HepG2 (cell line): ENCODE measurements at regions not wholly inside any gene's neighbourhood (a gene's known extent, or its start where the extent isn't known, plus 50 kb on each side); places are given as distances from the start of the nearest gene placed in this dataset.
A peak's percentile ranks its signal among the peaks of the same experiment; 100 is the strongest.

Source experiments
- CBX2 ChIP-seq, 2 experiments: fragments of 200-600 bp in 1 of 2; sonication (generic); formaldehyde crosslinking in 1 of 2; IDR thresholded peaks; 2 replicates each; pipeline versions ENCODE4 v1.7.0 to v1.8.1; 2018 to 2022; ENCODE audit warnings: low read depth in 2 of 2, low read length in 1 of 2, mild to moderate bottlenecking in 1 of 2, missing genetic modification reagents in 1 of 2
- ELF4 ChIP-seq: sonication (generic); formaldehyde crosslinking; IDR thresholded peaks from 2 replicates; pipeline ENCODE4 v1.5.0; 2020; ENCODE audit warnings: missing genetic modification reagents, mild to moderate bottlenecking, moderate library complexity, borderline replicate concordance
- ETV5 ChIP-seq: IDR thresholded peaks from 2 replicates; pipeline ENCODE4 v1.6.1; 2018; ENCODE audit warnings: missing biosample characterization, missing genetic modification reagents, inconsistent platforms, borderline replicate concordance
- GATA4 ChIP-seq: sonication (generic); IDR thresholded peaks from 2 replicates; pipeline ENCODE4 v1.6.1; 2016; ENCODE audit warnings: antibody characterized with exemption, low read depth, borderline replicate concordance
- HMG20A ChIP-seq: IDR thresholded peaks from 2 replicates; pipeline ENCODE4 v1.6.1; 2016; ENCODE audit warnings: borderline replicate concordance
- ISX ChIP-seq: sonication (generic); formaldehyde crosslinking; conservative IDR thresholded peaks from 2 replicates; pipeline ENCODE4 v1.5.0; 2020; ENCODE audit warnings: missing genetic modification reagents
- KDM3A ChIP-seq: IDR thresholded peaks from 2 replicates; pipeline ENCODE4 v1.6.1; 2018; ENCODE audit warnings: low read depth, missing compliant biosample characterization
- NBN ChIP-seq: fragments of 450-650 bp; conservative IDR thresholded peaks from 2 replicates; pipeline ENCODE4 v1.6.1; 2017
- PTBP1 ChIP-seq: fragments of 200-400 bp; formaldehyde crosslinking; IDR thresholded peaks from 2 replicates; pipeline ENCODE4 v1.6.1; 2018; ENCODE audit warnings: low read length, low read depth; ENCODE audit not compliant: poor library complexity, severe bottlenecking
- TBX2 ChIP-seq: sonication (generic); formaldehyde crosslinking; IDR thresholded peaks from 2 replicates; pipeline ENCODE4 v1.5.0; 2020; ENCODE audit warnings: missing genetic modification reagents, mild to moderate bottlenecking, borderline replicate concordance
- TEAD3 ChIP-seq: optimal IDR thresholded peaks from 2 replicates; pipeline ENCODE3; 2016; ENCODE audit warnings: borderline replicate concordance
- YEATS4 ChIP-seq: sonication (generic); formaldehyde crosslinking; IDR thresholded peaks from 2 replicates; pipeline ENCODE4 v1.4.0; 2020; ENCODE audit warnings: missing genetic modification reagents, borderline replicate concordance
- ZNF468 ChIP-seq: sonication (generic); formaldehyde crosslinking; IDR thresholded peaks from 2 replicates; pipeline ENCODE4 v1.8.0; 2022; ENCODE audit warnings: mild to moderate bottlenecking, moderate library complexity, missing genetic modification reagents
- ZNF644 ChIP-seq: IDR thresholded peaks from 2 replicates; pipeline ENCODE4 v1.6.1; 2016; ENCODE audit warnings: low read depth
- TF ChIP-seq, protein P1 (sequence below): sonication (generic); formaldehyde crosslinking; IDR thresholded peaks from 2 replicates; pipeline ENCODE4 v1.5.1; 2020; ENCODE audit warnings: mild to moderate bottlenecking, missing genetic modification reagents, moderate library complexity
- TF ChIP-seq, protein P2 (sequence below): sonication (generic); formaldehyde crosslinking; IDR thresholded peaks from 2 replicates; pipeline ENCODE4 v1.9.0; 2021; ENCODE audit warnings: missing genetic modification reagents, mild to moderate bottlenecking, borderline replicate concordance
- TF ChIP-seq, protein P3 (sequence below): IDR thresholded peaks from 2 replicates; pipeline ENCODE4 v1.6.1; 2016; ENCODE audit warnings: low read depth
- TF ChIP-seq, protein P4 (sequence below): sonication (generic); formaldehyde crosslinking; IDR thresholded peaks from 2 replicates; pipeline ENCODE4 v1.4.0; 2020; ENCODE audit warnings: missing genetic modification reagents
- TF ChIP-seq, protein P5 (sequence below): sonication (generic); formaldehyde crosslinking; IDR thresholded peaks from 2 replicates; pipeline ENCODE4 v1.4.0; 2020; ENCODE audit warnings: missing genetic modification reagents, mild to moderate bottlenecking, borderline replicate concordance

DNA sequence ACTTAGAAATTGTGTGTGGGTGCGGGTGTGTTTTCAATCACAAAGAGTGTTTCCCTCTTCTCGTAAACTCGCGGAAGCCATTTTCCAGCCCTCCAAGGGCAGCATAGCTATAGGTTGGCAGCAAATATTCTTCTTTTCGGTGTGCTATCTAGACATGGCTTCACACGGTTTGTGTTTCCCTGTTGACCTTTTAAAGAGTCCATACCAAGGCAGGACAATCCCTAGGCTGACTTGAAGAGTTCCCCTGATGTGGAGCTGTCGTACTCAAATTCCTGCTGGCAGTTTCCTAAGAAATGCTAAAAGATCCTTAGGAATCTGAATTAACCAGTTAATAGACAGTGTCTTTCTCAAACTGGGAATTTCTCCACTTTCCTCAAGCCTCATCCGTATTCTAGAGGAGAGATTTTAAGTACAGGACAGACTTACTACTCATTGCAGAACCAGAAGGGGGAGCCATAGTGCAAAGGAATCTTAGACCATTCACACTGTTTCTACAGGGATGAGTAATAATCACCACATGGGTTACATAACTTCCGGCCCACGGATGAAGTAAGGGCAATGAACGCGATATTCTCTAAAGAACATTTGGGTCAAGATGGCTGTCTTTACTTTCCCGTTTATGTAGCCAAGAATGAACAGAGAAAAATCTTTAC lies 288.6 kb upstream of the ELAC2 start (continued):
- TF ChIP-seq GATA4 (no peak), ETV5 (peak; percentile 84), HMG20A (peak; percentile 32; the same call in 1 of the 2 replicates), ZNF468 (CRISPR knock-in tag) (no peak), ZNF644 (CRISPR knock-in tag) (peak; percentile 58; the same call in 1 of the 2 replicates), ISX (CRISPR knock-in tag) (no peak), CBX2 (IDR thresholded peaks at IDR 0.05; ENCODE audit: low read depth, low read length) (no peak), CBX2 (CRISPR knock-in tag; IDR thresholded peaks at IDR 0.05; ENCODE audit: low read depth) (no peak), ELF4 (CRISPR knock-in tag) (no peak), KDM3A (CRISPR knock-in tag) (no peak), TEAD3 (CRISPR knock-in tag) (no peak), YEATS4 (CRISPR knock-in tag) (no peak), TBX2 (CRISPR knock-in tag) (no peak), NBN (no peak), PTBP1 (no peak)
- TF ChIP-seq, protein P1, sequence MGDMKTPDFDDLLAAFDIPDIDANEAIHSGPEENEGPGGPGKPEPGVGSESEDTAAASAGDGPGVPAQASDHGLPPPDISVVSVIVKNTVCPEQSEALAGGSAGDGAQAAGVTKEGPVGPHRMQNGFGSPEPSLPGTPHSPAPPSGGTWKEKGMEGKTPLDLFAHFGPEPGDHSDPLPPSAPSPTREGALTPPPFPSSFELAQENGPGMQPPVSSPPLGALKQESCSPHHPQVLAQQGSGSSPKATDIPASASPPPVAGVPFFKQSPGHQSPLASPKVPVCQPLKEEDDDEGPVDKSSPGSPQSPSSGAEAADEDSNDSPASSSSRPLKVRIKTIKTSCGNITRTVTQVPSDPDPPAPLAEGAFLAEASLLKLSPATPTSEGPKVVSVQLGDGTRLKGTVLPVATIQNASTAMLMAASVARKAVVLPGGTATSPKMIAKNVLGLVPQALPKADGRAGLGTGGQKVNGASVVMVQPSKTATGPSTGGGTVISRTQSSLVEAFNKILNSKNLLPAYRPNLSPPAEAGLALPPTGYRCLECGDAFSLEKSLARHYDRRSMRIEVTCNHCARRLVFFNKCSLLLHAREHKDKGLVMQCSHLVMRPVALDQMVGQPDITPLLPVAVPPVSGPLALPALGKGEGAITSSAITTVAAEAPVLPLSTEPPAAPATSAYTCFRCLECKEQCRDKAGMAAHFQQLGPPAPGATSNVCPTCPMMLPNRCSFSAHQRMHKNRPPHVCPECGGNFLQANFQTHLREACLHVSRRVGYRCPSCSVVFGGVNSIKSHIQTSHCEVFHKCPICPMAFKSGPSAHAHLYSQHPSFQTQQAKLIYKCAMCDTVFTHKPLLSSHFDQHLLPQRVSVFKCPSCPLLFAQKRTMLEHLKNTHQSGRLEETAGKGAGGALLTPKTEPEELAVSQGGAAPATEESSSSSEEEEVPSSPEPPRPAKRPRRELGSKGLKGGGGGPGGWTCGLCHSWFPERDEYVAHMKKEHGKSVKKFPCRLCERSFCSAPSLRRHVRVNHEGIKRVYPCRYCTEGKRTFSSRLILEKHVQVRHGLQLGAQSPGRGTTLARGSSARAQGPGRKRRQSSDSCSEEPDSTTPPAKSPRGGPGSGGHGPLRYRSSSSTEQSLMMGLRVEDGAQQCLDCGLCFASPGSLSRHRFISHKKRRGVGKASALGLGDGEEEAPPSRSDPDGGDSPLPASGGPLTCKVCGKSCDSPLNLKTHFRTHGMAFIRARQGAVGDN (CRISPR knock-in tag): no peak
- TF ChIP-seq, protein P2, sequence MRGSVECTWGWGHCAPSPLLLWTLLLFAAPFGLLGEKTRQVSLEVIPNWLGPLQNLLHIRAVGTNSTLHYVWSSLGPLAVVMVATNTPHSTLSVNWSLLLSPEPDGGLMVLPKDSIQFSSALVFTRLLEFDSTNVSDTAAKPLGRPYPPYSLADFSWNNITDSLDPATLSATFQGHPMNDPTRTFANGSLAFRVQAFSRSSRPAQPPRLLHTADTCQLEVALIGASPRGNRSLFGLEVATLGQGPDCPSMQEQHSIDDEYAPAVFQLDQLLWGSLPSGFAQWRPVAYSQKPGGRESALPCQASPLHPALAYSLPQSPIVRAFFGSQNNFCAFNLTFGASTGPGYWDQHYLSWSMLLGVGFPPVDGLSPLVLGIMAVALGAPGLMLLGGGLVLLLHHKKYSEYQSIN (CRISPR knock-in tag): no peak
- TF ChIP-seq, protein P3, sequence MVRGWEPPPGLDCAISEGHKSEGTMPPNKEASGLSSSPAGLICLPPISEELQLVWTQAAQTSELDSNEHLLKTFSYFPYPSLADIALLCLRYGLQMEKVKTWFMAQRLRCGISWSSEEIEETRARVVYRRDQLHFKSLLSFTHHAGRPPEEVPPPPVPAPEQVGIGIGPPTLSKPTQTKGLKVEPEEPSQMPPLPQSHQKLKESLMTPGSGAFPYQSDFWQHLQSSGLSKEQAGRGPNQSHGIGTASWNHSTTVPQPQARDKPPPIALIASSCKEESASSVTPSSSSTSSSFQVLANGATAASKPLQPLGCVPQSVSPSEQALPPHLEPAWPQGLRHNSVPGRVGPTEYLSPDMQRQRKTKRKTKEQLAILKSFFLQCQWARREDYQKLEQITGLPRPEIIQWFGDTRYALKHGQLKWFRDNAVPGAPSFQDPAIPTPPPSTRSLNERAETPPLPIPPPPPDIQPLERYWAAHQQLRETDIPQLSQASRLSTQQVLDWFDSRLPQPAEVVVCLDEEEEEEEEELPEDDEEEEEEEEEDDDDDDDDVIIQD (CRISPR knock-in tag): peak; percentile 93
- TF ChIP-seq, protein P4, sequence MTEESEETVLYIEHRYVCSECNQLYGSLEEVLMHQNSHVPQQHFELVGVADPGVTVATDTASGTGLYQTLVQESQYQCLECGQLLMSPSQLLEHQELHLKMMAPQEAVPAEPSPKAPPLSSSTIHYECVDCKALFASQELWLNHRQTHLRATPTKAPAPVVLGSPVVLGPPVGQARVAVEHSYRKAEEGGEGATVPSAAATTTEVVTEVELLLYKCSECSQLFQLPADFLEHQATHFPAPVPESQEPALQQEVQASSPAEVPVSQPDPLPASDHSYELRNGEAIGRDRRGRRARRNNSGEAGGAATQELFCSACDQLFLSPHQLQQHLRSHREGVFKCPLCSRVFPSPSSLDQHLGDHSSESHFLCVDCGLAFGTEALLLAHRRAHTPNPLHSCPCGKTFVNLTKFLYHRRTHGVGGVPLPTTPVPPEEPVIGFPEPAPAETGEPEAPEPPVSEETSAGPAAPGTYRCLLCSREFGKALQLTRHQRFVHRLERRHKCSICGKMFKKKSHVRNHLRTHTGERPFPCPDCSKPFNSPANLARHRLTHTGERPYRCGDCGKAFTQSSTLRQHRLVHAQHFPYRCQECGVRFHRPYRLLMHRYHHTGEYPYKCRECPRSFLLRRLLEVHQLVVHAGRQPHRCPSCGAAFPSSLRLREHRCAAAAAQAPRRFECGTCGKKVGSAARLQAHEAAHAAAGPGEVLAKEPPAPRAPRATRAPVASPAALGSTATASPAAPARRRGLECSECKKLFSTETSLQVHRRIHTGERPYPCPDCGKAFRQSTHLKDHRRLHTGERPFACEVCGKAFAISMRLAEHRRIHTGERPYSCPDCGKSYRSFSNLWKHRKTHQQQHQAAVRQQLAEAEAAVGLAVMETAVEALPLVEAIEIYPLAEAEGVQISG: no peak
- TF ChIP-seq, protein P5, sequence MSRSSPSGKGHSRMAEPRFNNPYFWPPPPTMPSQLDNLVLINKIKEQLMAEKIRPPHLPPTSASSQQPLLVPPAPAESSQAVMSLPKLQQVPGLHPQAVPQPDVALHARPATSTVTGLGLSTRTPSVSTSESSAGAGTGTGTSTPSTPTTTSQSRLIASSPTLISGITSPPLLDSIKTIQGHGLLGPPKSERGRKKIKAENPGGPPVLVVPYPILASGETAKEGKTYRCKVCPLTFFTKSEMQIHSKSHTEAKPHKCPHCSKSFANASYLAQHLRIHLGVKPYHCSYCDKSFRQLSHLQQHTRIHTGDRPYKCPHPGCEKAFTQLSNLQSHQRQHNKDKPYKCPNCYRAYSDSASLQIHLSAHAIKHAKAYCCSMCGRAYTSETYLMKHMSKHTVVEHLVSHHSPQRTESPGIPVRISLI (CRISPR knock-in tag): no peak
